PC-3 (cell line): ENCODE measurements at regions not wholly inside any gene's neighbourhood (a gene's known extent, or its start where the extent isn't known, plus 50 kb on each side); places are given as distances from the start of the nearest gene placed in this dataset.

Source experiments
- EZH2phosphoT487 ChIP-seq: fragments of 300-600 bp; sonication (generic); IDR thresholded peaks from 2 replicates; pipeline ENCODE4 v1.6.1; 2018; ENCODE audit warnings: mild to moderate bottlenecking, antibody characterized with exemption, low read length, borderline replicate concordance
- TF ChIP-seq, protein P1 (sequence below): fragments of 300-600 bp; sonication (generic); conservative IDR thresholded peaks from 2 replicates; pipeline ENCODE4 v1.5.1; 2017; ENCODE audit warnings: antibody characterized with exemption, low read depth, mild to moderate bottlenecking, low read length

DNA sequence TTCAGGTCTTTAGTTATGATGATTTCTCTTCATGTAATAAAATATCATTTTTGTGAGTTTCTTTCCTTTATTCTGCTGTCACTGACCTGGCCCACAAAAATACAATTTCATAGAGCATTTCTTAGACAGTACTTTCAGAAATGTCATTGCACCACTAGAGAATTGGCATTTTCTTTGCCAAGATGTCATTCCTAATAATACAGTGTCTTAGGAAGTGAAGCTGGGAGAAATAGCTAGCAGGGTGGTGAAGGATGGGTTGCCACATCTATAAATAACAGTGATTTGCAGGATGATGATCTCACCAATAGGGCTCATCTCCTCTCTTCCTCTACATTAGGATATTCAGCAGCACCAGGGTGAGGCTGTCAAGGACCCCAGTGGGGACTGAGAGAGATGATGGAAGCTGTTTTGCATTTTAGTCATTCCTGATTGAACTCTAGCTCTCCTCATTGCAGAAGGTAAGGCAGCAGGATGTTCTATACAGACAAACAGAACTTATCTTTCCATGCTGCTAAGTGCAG lies 452.1 kb downstream of the NXPH1 start:
- TF ChIP-seq, protein P1, sequence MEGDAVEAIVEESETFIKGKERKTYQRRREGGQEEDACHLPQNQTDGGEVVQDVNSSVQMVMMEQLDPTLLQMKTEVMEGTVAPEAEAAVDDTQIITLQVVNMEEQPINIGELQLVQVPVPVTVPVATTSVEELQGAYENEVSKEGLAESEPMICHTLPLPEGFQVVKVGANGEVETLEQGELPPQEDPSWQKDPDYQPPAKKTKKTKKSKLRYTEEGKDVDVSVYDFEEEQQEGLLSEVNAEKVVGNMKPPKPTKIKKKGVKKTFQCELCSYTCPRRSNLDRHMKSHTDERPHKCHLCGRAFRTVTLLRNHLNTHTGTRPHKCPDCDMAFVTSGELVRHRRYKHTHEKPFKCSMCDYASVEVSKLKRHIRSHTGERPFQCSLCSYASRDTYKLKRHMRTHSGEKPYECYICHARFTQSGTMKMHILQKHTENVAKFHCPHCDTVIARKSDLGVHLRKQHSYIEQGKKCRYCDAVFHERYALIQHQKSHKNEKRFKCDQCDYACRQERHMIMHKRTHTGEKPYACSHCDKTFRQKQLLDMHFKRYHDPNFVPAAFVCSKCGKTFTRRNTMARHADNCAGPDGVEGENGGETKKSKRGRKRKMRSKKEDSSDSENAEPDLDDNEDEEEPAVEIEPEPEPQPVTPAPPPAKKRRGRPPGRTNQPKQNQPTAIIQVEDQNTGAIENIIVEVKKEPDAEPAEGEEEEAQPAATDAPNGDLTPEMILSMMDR, result no peak
- no peak for TF ChIP-seq EZH2phosphoT487
